Neuron (in vitro differentiated cells): ENCODE measurements at regions not wholly inside any gene's neighbourhood (a gene's known extent, or its start where the extent isn't known, plus 50 kb on each side); places are given as distances from the start of the nearest gene placed in this dataset.
A peak's percentile ranks its signal among the peaks of the same experiment; 100 is the strongest.

Experiments
- H2AFZ ChIP-seq: one replicate; pipeline ENCODE4 v1.6.1; 2013; ENCODE audit warnings: low read depth, mild to moderate bottlenecking, inconsistent platforms, low read length, moderate library complexity
- H3K27me3 ChIP-seq: one replicate; pipeline ENCODE4 v1.6.1; 2013; ENCODE audit warnings: low read length; ENCODE audit not compliant: insufficient read depth
- H3K36me3 ChIP-seq: one replicate; pipeline ENCODE4 v1.6.1; 2013; ENCODE audit warnings: low read length; ENCODE audit not compliant: insufficient read depth
- H3K4me1 ChIP-seq: one replicate; pipeline ENCODE4 v1.6.1; 2013; ENCODE audit warnings: low read length; ENCODE audit not compliant: insufficient read depth
- H3K4me3 ChIP-seq: 2 replicates; pipeline ENCODE4 v1.5.1; 2013; ENCODE audit warnings: mild to moderate bottlenecking, low read length, moderate library complexity
- H3K9me3 ChIP-seq: one replicate; pipeline ENCODE4 v1.6.1; 2013; ENCODE audit warnings: low read length

GRCh38 chr10:21174715-21175495 lies 277.8 kb upstream of the NEBL start:
- Histone ChIP-seq H3K4me3 (peak overlapping the region; percentile 85), H3K4me1 (peaks cover 34% of the 10 kb centered on the region), H3K27me3 (no peaks in the 10 kb centered on the region), H3K36me3 (peaks cover 4% of the 10 kb centered on the region), H3K9me3 (peaks cover 4% of the 10 kb centered on the region), H2AFZ (peak overlapping the region; percentile 95)

GRCh38 chr10:21173802-21174714 lies 276.9 kb upstream of the NEBL start:
- Histone ChIP-seq H3K36me3 (peaks cover 4% of the 10 kb centered on the region), H3K4me1 (peaks cover 42% of the 10 kb centered on the region), H3K9me3 (peaks cover 2% of the 10 kb centered on the region), H2AFZ (peak overlapping the region; percentile 95), H3K4me3 (peak overlapping the region; percentile 85), H3K27me3 (no peaks in the 10 kb centered on the region)

GRCh38 chr10:21172930-21173801 lies 276.1 kb upstream of the NEBL start:
- Histone ChIP-seq H2AFZ (peak overlapping the region; percentile 95), H3K9me3 (no peaks in the 10 kb centered on the region), H3K36me3 (peaks cover 4% of the 10 kb centered on the region), H3K4me3 (peak overlapping the region; percentile 85), H3K4me1 (peaks cover 43% of the 10 kb centered on the region), H3K27me3 (no peaks in the 10 kb centered on the region)

GRCh38 chr10:21172542-21172929 lies 275.4 kb upstream of the NEBL start:
- H2AFZ ChIP-seq: peak overlapping the region; percentile 95
- H3K36me3 ChIP-seq: peaks cover 4% of the 10 kb centered on the region
- peak overlapping the region; percentile 85 for H3K4me3 ChIP-seq
- no peaks in the 10 kb centered on the region for H3K27me3 ChIP-seq
- peaks cover 43% of the 10 kb centered on the region for H3K4me1 ChIP-seq
- no peaks in the 10 kb centered on the region for H3K9me3 ChIP-seq

- H3K4me1 ChIP-seq: peaks cover 43% of the 10 kb centered on the region
- H3K9me3 ChIP-seq: no peaks in the 10 kb centered on the region
- peaks cover 4% of the 10 kb centered on the region for H3K36me3 ChIP-seq
- H2AFZ ChIP-seq: no peak overlapping the region
- peak overlapping the region; percentile 85 for H3K4me3 ChIP-seq
- H3K27me3 ChIP-seq: no peaks in the 10 kb centered on the region
Measured at GRCh38 chr10:21171936-21172541, 274.9 kb upstream of the NEBL start.

GRCh38 chr10:21171197-21171935 lies 274.3 kb upstream of the NEBL start:
- no peak overlapping the region for H2AFZ ChIP-seq
- peaks cover 43% of the 10 kb centered on the region for H3K4me1 ChIP-seq
- H3K4me3 ChIP-seq: no peak overlapping the region
- no peaks in the 10 kb centered on the region for H3K9me3 ChIP-seq
- H3K27me3 ChIP-seq: no peaks in the 10 kb centered on the region
- H3K36me3 ChIP-seq: peaks cover 4% of the 10 kb centered on the region

- Histone ChIP-seq H3K27me3 (no peaks in the 10 kb centered on the region), H2AFZ (peak overlapping the region; percentile 40), H3K4me1 (peaks cover 37% of the 10 kb centered on the region), H3K9me3 (no peaks in the 10 kb centered on the region), H3K4me3 (no peak overlapping the region), H3K36me3 (peaks cover 4% of the 10 kb centered on the region)
Measured at GRCh38 chr10:21170216-21170615, 273.1 kb upstream of the NEBL start.

GRCh38 chr10:21169271-21169670 lies 272.2 kb upstream of the NEBL start:
- Histone ChIP-seq H3K27me3 (no peaks in the 10 kb centered on the region), H3K4me1 (peaks cover 40% of the 10 kb centered on the region), H3K9me3 (no peaks in the 10 kb centered on the region), H2AFZ (no peak overlapping the region), H3K36me3 (peaks cover 4% of the 10 kb centered on the region), H3K4me3 (no peak overlapping the region)

GRCh38 chr10:21167288-21168010 lies 270.3 kb upstream of the NEBL start:
- no peak overlapping the region for H2AFZ ChIP-seq
- no peak overlapping the region for H3K4me3 ChIP-seq
- no peaks in the 10 kb centered on the region for H3K27me3 ChIP-seq
- peaks cover 2% of the 10 kb centered on the region for H3K9me3 ChIP-seq
- H3K36me3 ChIP-seq: peaks cover 4% of the 10 kb centered on the region
- H3K4me1 ChIP-seq: peaks cover 43% of the 10 kb centered on the region

- Histone ChIP-seq H3K27me3 (no peaks in the 10 kb centered on the region), H2AFZ (no peak overlapping the region), H3K4me3 (no peak overlapping the region), H3K36me3 (peaks cover 4% of the 10 kb centered on the region), H3K9me3 (peaks cover 3% of the 10 kb centered on the region), H3K4me1 (peaks cover 36% of the 10 kb centered on the region)
Measured at GRCh38 chr10:21166557-21167287, 269.6 kb upstream of the NEBL start.

- Histone ChIP-seq H3K36me3 (no peaks in the 10 kb centered on the region), H3K4me1 (peaks cover 36% of the 10 kb centered on the region), H3K27me3 (no peaks in the 10 kb centered on the region), H3K4me3 (no peak overlapping the region), H2AFZ (no peak overlapping the region), H3K9me3 (peaks cover 3% of the 10 kb centered on the region)
Measured at GRCh38 chr10:21165489-21165888, 268.4 kb upstream of the NEBL start.
